Uterus (tissue), 2 donors: ENCODE measurements at regions not wholly inside any gene's neighbourhood (a gene's known extent, or its start where the extent isn't known, plus 50 kb on each side); places are given as distances from the start of the nearest gene placed in this dataset.

ENCODE experiments used
- POLR2A ChIP-seq, 2 donors: fragments of 450-650 bp; IDR thresholded peaks; one replicate each; pipeline ENCODE4 v1.6.1; 2016; ENCODE audit warnings: antibody characterized with exemption in 2 of 2, mild to moderate bottlenecking in 1 of 2, moderate library complexity in 1 of 2
- TF ChIP-seq, protein P1 (sequence below), 4 experiments: fragments of 200-600 bp in 2 of 4; fragments of 450-650 bp in 2 of 4; sonication (generic) in 2 of 4; IDR thresholded peaks; one replicate each; pipeline ENCODE4 v1.5.1; 2016 to 2019; ENCODE audit warnings: antibody characterized with exemption in 4 of 4, mild to moderate bottlenecking in 2 of 4, moderate library complexity in 1 of 4

DNA sequence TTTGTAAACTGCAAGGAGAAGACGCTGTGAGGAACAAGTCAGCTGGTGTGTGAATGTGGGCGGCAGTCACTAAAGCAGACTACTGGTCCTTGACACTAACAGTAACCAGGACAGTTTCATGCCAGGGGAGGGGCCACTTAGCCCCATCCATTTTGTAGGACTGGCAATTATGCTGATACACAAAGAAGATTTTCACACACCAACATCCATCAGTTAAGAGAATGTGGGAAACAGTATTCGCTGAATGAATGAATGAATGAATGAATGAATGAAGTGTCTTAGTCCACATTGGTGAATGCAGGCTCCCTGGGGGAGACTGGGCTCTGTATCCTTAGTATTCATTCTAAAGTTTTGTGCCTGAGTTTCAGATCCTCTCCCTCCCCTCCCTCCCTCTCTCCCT, 590.4 kb downstream of the BRD1 start:
- TF ChIP-seq, protein P1, sequence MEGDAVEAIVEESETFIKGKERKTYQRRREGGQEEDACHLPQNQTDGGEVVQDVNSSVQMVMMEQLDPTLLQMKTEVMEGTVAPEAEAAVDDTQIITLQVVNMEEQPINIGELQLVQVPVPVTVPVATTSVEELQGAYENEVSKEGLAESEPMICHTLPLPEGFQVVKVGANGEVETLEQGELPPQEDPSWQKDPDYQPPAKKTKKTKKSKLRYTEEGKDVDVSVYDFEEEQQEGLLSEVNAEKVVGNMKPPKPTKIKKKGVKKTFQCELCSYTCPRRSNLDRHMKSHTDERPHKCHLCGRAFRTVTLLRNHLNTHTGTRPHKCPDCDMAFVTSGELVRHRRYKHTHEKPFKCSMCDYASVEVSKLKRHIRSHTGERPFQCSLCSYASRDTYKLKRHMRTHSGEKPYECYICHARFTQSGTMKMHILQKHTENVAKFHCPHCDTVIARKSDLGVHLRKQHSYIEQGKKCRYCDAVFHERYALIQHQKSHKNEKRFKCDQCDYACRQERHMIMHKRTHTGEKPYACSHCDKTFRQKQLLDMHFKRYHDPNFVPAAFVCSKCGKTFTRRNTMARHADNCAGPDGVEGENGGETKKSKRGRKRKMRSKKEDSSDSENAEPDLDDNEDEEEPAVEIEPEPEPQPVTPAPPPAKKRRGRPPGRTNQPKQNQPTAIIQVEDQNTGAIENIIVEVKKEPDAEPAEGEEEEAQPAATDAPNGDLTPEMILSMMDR (IDR thresholded peaks at IDR 0.05), result no peak
- TF ChIP-seq POLR2A (IDR thresholded peaks at IDR 0.05), result no peak
